SK-N-SH (cell line): ENCODE measurements at regions not wholly inside any gene's neighbourhood (a gene's known extent, or its start where the extent isn't known, plus 50 kb on each side); places are given as distances from the start of the nearest gene placed in this dataset.

Experiments used
- CTCF ChIA-PET: fragments of 300-600, 350-600 bp; formaldehyde crosslinking; extraction: SDS; loops from one replicate; lab custom pipeline; 2021; lab: Yijun Ruan, JAX
- POLR2A ChIA-PET: fragments of 350-600 bp; sonication (Branson Sonifier 250); formaldehyde crosslinking; extraction: SDS; loops from one replicate; lab custom pipeline; 2020; ENCODE audit warnings: antibody characterized with exemption, inconsistent platforms; lab: Yijun Ruan, JAX
- DNase-seq: peaks from one replicate; pipeline ENCODE4 v3.0.0; 2012
- H2AFZ ChIP-seq: fragments of 200-600 bp; sonication (generic); 2 replicates; pipeline ENCODE4 v1.8.1; 2016; ENCODE audit warnings: antibody characterized with exemption, mild to moderate bottlenecking, low read depth
- H3F3A ChIP-seq: fragments of 200-600 bp; sonication (generic); replicated peaks from 2 replicates; pipeline ENCODE3; 2016; ENCODE audit warnings: antibody characterized with exemption, mild to moderate bottlenecking; ENCODE audit not compliant: insufficient read depth
- H3K27ac ChIP-seq, 2 experiments: fragments of 200-500 bp in 1 of 2; fragments of 200-600 bp in 1 of 2; sonication (Bioruptor generic) in 1 of 2; sonication (generic), shearing (Covaris generic) in 1 of 2; 2 replicates each; pipeline versions ENCODE4 v1.5.1 to v1.6.1; 2014 to 2016; ENCODE audit warnings: low read depth in 2 of 2, inconsistent platforms in 1 of 2, low read length in 1 of 2, mild to moderate bottlenecking in 1 of 2, mixed read lengths in 1 of 2
- H3K27me3 ChIP-seq: fragments of 200-600 bp; sonication (generic), shearing (Covaris generic); 2 replicates; pipeline ENCODE4 v1.6.1; 2016; ENCODE audit warnings: mixed run types; ENCODE audit not compliant: insufficient read depth
- H3K36me3 ChIP-seq, 2 experiments: fragments of 200-500 bp in 1 of 2; fragments of 200-600 bp in 1 of 2; sonication (Bioruptor generic) in 1 of 2; sonication (generic) in 1 of 2; replicated peaks in 1 of 2; 2 replicates each; pipeline versions ENCODE3 to v1.5.1; 2014 to 2016; ENCODE audit warnings: low read length in 1 of 2, mild to moderate bottlenecking in 1 of 2; ENCODE audit not compliant: insufficient read depth in 2 of 2, control insufficient read depth in 1 of 2
- H3K4me1 ChIP-seq, 2 experiments: fragments of 200-500 bp in 1 of 2; fragments of 200-600 bp in 1 of 2; sonication (Bioruptor generic) in 1 of 2; sonication (generic), shearing (Covaris generic) in 1 of 2; 2 replicates each; pipeline versions ENCODE4 v1.5.1 to v1.6.1; 2014 to 2016; ENCODE audit warnings: low read depth in 1 of 2, low read length in 1 of 2, mixed run types in 1 of 2; ENCODE audit not compliant: insufficient read depth in 2 of 2, control insufficient read depth in 1 of 2
- H3K4me2 ChIP-seq: fragments of 200-600 bp; sonication (generic), shearing (Covaris generic); 2 replicates; pipeline ENCODE4 v1.6.1; 2017; ENCODE audit warnings: mixed run types
- H3K4me3 ChIP-seq, 2 experiments: fragments of 200-500 bp in 1 of 2; fragments of 200-600 bp in 1 of 2; sonication (Bioruptor generic) in 1 of 2; sonication (generic), shearing (Covaris generic) in 1 of 2; 2 replicates each; pipeline versions ENCODE4 v1.5.1 to v1.8.1; 2014 to 2016; ENCODE audit warnings: low read depth in 2 of 2, inconsistent platforms in 1 of 2, low read length in 1 of 2, mild to moderate bottlenecking in 1 of 2, mixed read lengths in 1 of 2, moderate library complexity in 1 of 2
- H3K79me2 ChIP-seq: fragments of 200-600 bp; sonication (generic); 2 replicates; pipeline ENCODE4 v1.8.1; 2017; ENCODE audit warnings: mild to moderate bottlenecking; ENCODE audit not compliant: insufficient read depth
- H3K9ac ChIP-seq: fragments of 200-600 bp; sonication (generic); 2 replicates; pipeline ENCODE4 v1.6.1; 2017; ENCODE audit warnings: mixed run types
- H3K9me2 ChIP-seq: fragments of 200-600 bp; sonication (generic); 2 replicates; pipeline ENCODE4 v1.6.1; 2017; ENCODE audit warnings: mixed run types
- H3K9me3 ChIP-seq: fragments of 200-600 bp; sonication (generic); 2 replicates; pipeline ENCODE4 v1.6.1; 2017; ENCODE audit warnings: mixed run types, mild to moderate bottlenecking, moderate library complexity
- H4K20me1 ChIP-seq: fragments of 200-600 bp; sonication (generic); 2 replicates; pipeline ENCODE4 v1.6.1; 2017; ENCODE audit warnings: mild to moderate bottlenecking, mixed run types; ENCODE audit not compliant: insufficient read depth
- CHD2 ChIP-seq: fragments of 150-350 bp; IDR thresholded peaks from 2 replicates; pipeline ENCODE4 v1.6.1; 2018; ENCODE audit warnings: low read length; ENCODE audit not compliant: partially characterized antibody
- ELF1 ChIP-seq: IDR thresholded peaks from 2 replicates; pipeline ENCODE4 v1.4.0; 2012
- EZH2phosphoT487 ChIP-seq: fragments of 200-600 bp; sonication (generic); IDR thresholded peaks from 2 replicates; pipeline ENCODE4 v1.6.1; 2017; ENCODE audit warnings: low read depth, mixed run types, mild to moderate bottlenecking, antibody characterized with exemption, moderate library complexity, borderline replicate concordance
- FOSL2 ChIP-seq: IDR thresholded peaks from 2 replicates; pipeline ENCODE4 v1.4.0; 2012; ENCODE audit warnings: low read depth, mild to moderate bottlenecking, moderate library complexity, borderline replicate concordance
- FOXJ3 ChIP-seq: sonication (generic); formaldehyde crosslinking; IDR thresholded peaks from 2 replicates; pipeline ENCODE4 v1.5.1; 2020; ENCODE audit warnings: mild to moderate bottlenecking, missing genetic modification reagents
- GABPA ChIP-seq: IDR thresholded peaks from 2 replicates; pipeline ENCODE4 v1.4.0; 2012; ENCODE audit warnings: low read depth, mild to moderate bottlenecking
- JUND ChIP-seq: IDR thresholded peaks from 2 replicates; pipeline ENCODE4 v1.4.0; 2012
- MAX ChIP-seq: IDR thresholded peaks from 2 replicates; pipeline ENCODE4 v1.4.0; 2012; ENCODE audit warnings: low read depth
- MEF2A ChIP-seq: IDR thresholded peaks from 2 replicates; pipeline ENCODE4 v1.4.0; 2012; ENCODE audit warnings: low read depth, borderline replicate concordance
- MXI1 ChIP-seq: IDR thresholded peaks from 2 replicates; pipeline ENCODE4 v1.6.1; 2012; ENCODE audit warnings: mild to moderate bottlenecking, low read depth, low read length, improper control_type of control experiment
- NFIC ChIP-seq: IDR thresholded peaks from 2 replicates; pipeline ENCODE4 v1.4.0; 2012; ENCODE audit warnings: borderline replicate concordance
- NRF1 ChIP-seq: IDR thresholded peaks from 2 replicates; pipeline ENCODE4 v1.6.1; 2012; ENCODE audit warnings: low read depth, mild to moderate bottlenecking, low read length
- SIN3A ChIP-seq: IDR thresholded peaks from 2 replicates; pipeline ENCODE4 v1.6.1; 2012; ENCODE audit warnings: low read depth, mild to moderate bottlenecking, low read length, moderate library complexity, borderline replicate concordance
- SMC3 ChIP-seq: IDR thresholded peaks from 2 replicates; pipeline ENCODE4 v1.6.1; 2012; ENCODE audit warnings: low read depth, low read length, improper control_type of control experiment
- TAF1 ChIP-seq: IDR thresholded peaks from 2 replicates; pipeline ENCODE4 v1.6.1; 2012; ENCODE audit warnings: low read depth, mild to moderate bottlenecking, low read length, moderate library complexity, borderline replicate concordance
- TCF12 ChIP-seq: IDR thresholded peaks from 2 replicates; pipeline ENCODE4 v1.4.0; 2012
- TEAD4 ChIP-seq: IDR thresholded peaks from 2 replicates; pipeline ENCODE4 v1.4.0; 2012; ENCODE audit warnings: mild to moderate bottlenecking, borderline replicate concordance; ENCODE audit not compliant: insufficient read depth
- YY1 ChIP-seq: IDR thresholded peaks from 2 replicates; pipeline ENCODE4 v1.4.0; 2012; ENCODE audit warnings: low read depth, mild to moderate bottlenecking
- WGBS: methylation state at CpG from one replicate; pipeline ENCODE4 v1.1.6; 2017; ENCODE audit warnings: low lambda C conversion rate; 5-methylcytosine and 5-hydroxymethylcytosine counted together
- TF ChIP-seq, protein P1 (sequence below): IDR thresholded peaks from 2 replicates; pipeline ENCODE4 v1.6.1; 2012; ENCODE audit warnings: mild to moderate bottlenecking, low read depth, low read length, moderate library complexity
- TF ChIP-seq, protein P2 (sequence below): IDR thresholded peaks from 2 replicates; pipeline ENCODE4 v1.4.0; 2012; ENCODE audit warnings: low read depth, borderline replicate concordance

- Histone ChIP-seq H3K27me3 (no peaks in the 10 kb centered on the region), H3K27ac (no peak overlapping the region), H3K9me2 (no peaks in the 10 kb centered on the region), H4K20me1 (no peaks in the 10 kb centered on the region), H3K36me3 (no peaks in the 10 kb centered on the region), H3K4me2 (no peak overlapping the region), H2AFZ (no peak overlapping the region)
- 91% methylated on average over 5 of the region's 5 CpGs for WGBS
- ChIA-PET CTCF (no interaction called here), POLR2A (no interaction called here)
- TF ChIP-seq, protein P1, sequence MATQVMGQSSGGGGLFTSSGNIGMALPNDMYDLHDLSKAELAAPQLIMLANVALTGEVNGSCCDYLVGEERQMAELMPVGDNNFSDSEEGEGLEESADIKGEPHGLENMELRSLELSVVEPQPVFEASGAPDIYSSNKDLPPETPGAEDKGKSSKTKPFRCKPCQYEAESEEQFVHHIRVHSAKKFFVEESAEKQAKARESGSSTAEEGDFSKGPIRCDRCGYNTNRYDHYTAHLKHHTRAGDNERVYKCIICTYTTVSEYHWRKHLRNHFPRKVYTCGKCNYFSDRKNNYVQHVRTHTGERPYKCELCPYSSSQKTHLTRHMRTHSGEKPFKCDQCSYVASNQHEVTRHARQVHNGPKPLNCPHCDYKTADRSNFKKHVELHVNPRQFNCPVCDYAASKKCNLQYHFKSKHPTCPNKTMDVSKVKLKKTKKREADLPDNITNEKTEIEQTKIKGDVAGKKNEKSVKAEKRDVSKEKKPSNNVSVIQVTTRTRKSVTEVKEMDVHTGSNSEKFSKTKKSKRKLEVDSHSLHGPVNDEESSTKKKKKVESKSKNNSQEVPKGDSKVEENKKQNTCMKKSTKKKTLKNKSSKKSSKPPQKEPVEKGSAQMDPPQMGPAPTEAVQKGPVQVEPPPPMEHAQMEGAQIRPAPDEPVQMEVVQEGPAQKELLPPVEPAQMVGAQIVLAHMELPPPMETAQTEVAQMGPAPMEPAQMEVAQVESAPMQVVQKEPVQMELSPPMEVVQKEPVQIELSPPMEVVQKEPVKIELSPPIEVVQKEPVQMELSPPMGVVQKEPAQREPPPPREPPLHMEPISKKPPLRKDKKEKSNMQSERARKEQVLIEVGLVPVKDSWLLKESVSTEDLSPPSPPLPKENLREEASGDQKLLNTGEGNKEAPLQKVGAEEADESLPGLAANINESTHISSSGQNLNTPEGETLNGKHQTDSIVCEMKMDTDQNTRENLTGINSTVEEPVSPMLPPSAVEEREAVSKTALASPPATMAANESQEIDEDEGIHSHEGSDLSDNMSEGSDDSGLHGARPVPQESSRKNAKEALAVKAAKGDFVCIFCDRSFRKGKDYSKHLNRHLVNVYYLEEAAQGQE = no peak
- TF ChIP-seq EZH2phosphoT487 = no peak
- TF ChIP-seq SMC3 = no peak
- TF ChIP-seq TEAD4 = no peak
- no peak for TF ChIP-seq MAX
- TF ChIP-seq NFIC = no peak
- no peak for TF ChIP-seq ELF1
- TF ChIP-seq TAF1 = no peak
- TF ChIP-seq, protein P2, sequence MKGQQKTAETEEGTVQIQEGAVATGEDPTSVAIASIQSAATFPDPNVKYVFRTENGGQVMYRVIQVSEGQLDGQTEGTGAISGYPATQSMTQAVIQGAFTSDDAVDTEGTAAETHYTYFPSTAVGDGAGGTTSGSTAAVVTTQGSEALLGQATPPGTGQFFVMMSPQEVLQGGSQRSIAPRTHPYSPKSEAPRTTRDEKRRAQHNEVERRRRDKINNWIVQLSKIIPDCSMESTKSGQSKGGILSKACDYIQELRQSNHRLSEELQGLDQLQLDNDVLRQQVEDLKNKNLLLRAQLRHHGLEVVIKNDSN = no peak
- no peak for TF ChIP-seq JUND
- TF ChIP-seq TCF12 = no peak
- TF ChIP-seq SIN3A = no peak
- no peak for TF ChIP-seq MEF2A
- no peak for TF ChIP-seq GABPA
- no peak for TF ChIP-seq FOSL2
- no peak for TF ChIP-seq MXI1
- no peak for TF ChIP-seq YY1
- no peak for TF ChIP-seq FOXJ3
- no peak for TF ChIP-seq NRF1
- no peak for TF ChIP-seq CHD2
- TF ChIP-seq, all 33 proteins: peak for 0
- no peak for DNase-seq
- no peaks in the 10 kb centered on the region; a peak in 1 of 4 replicates for H3K4me1 ChIP-seq
- H3K79me2 ChIP-seq = no peaks in the 10 kb centered on the region
- H3K4me3 ChIP-seq = no peak overlapping the region
- no peaks in the 10 kb centered on the region for H3K9me3 ChIP-seq
- H3K9ac ChIP-seq = no peak overlapping the region
- peaks cover under 1% of the 10 kb centered on the region for H3F3A ChIP-seq
Observed at GRCh38 chr10:21326594-21327288, 198.7 kb downstream of the SKIDA1 start.
